A549 (cell line): ENCODE measurements at regions not wholly inside any gene's neighbourhood (a gene's known extent, or its start where the extent isn't known, plus 50 kb on each side); places are given as distances from the start of the nearest gene placed in this dataset.

Experiments
- ATAC-seq, 2 experiments: fragments of 200-7000 bp in 1 of 2; fragments of >200 bp in 1 of 2; cut with Nextera tagmentation in 1 of 2; cut with Tn5 transposase in 1 of 2; 3 replicates each; pipeline versions ENCODE4 v1.8.0 to v1.9.1; 2018 to 2020; ENCODE audit warnings: mild to moderate bottlenecking in 1 of 2, moderate library complexity in 1 of 2
- CTCF ChIA-PET: fragments of 300-600 bp; sonication (Branson Sonifier 250); formaldehyde crosslinking; extraction: SDS; loops from one replicate; lab custom pipeline; 2021; ENCODE audit warnings: antibody characterized with exemption, inconsistent platforms; lab: Yijun Ruan, JAX
- POLR2A ChIA-PET: fragments of 350-600 bp; formaldehyde crosslinking; extraction: SDS; loops from one replicate; lab custom pipeline; 2021; ENCODE audit warnings: antibody characterized with exemption, inconsistent platforms; lab: Yijun Ruan, JAX
- DNase-seq, 2 experiments: peaks; one replicate each; pipeline versions ENCODE4 v3.0.0 to v3.0.0-alpha.2; 2011 to 2016; ENCODE audit warnings: low read depth in 1 of 2, low spot score in 1 of 2
- FAIRE-seq: peaks from 2 replicates; lab custom pipeline; 2011; peaks lifted over from hg19 to GRCh38; lab: Jason Lieb, UNC
- H3K27ac ChIP-seq, 2 experiments: fragments of >200 bp; sonication (Bioruptor Twin); formaldehyde crosslinking; 3 replicates each; pipeline ENCODE4 v1.5.1; 2016 to 2017
- H3K4me1 ChIP-seq: fragments of >200 bp; sonication (Bioruptor Twin); formaldehyde crosslinking; 3 replicates; pipeline ENCODE4 v1.6.1; 2016
- H3K4me2 ChIP-seq: fragments of >200 bp; sonication (Bioruptor Twin); formaldehyde crosslinking; 3 replicates; pipeline ENCODE4 v1.6.1; 2016
- H3K4me3 ChIP-seq: fragments of >200 bp; sonication (Bioruptor Twin); formaldehyde crosslinking; 3 replicates; pipeline ENCODE4 v1.5.1; 2016
- H3K9me3 ChIP-seq: fragments of >200 bp; sonication (Bioruptor Twin); formaldehyde crosslinking; 3 replicates; pipeline ENCODE4 v1.6.1; 2016
- BHLHE40 ChIP-seq: IDR thresholded peaks from 2 replicates; pipeline ENCODE4 v1.6.1; 2012; ENCODE audit warnings: low read depth, low read length, inconsistent platforms
- CBX2 ChIP-seq: fragments of 200-600 bp; sonication (generic); IDR thresholded peaks from 2 replicates; pipeline ENCODE4 v1.6.1; 2016; ENCODE audit warnings: low read depth, mild to moderate bottlenecking, borderline replicate concordance
- CBX8 ChIP-seq: fragments of 200-600 bp; sonication (generic); IDR thresholded peaks from 2 replicates; pipeline ENCODE4 v1.6.1; 2016
- CEBPB ChIP-seq, 2 experiments: fragments of >200 bp in 1 of 2; sonication (Bioruptor Twin) in 1 of 2; formaldehyde crosslinking in 1 of 2; IDR thresholded peaks; 2 replicates each; pipeline ENCODE4 v1.6.1; 2012 to 2016
- CTCF ChIP-seq: fragments of >200 bp; sonication (Bioruptor Twin); formaldehyde crosslinking; IDR thresholded peaks from 3 replicates; pipeline ENCODE4 v1.5.1; 2016
- EHMT2 ChIP-seq: fragments of 200-600 bp; sonication (generic); IDR thresholded peaks from 2 replicates; pipeline ENCODE4 v1.6.1; 2016; ENCODE audit warnings: antibody characterized with exemption, low read depth, mild to moderate bottlenecking, moderate library complexity
- ESRRA ChIP-seq: fragments of 150-350 bp; IDR thresholded peaks from 2 replicates; pipeline ENCODE4 v1.6.1; 2014; ENCODE audit warnings: mild to moderate bottlenecking, low read length, borderline replicate concordance
- HES2 ChIP-seq: fragments of >200 bp; sonication (Bioruptor Twin); formaldehyde crosslinking; IDR thresholded peaks from 2 replicates; pipeline ENCODE4 v1.6.1; 2016
- HOXA7 ChIP-seq: fragments of 250-450 bp; sonication (Bioruptor Pico); IDR thresholded peaks from 2 replicates; pipeline ENCODE4 v1.5.0; 2020; ENCODE audit warnings: mild to moderate bottlenecking, moderate library complexity
- JUNB ChIP-seq: fragments of >200 bp; sonication (Bioruptor Twin); formaldehyde crosslinking; IDR thresholded peaks from 2 replicates; pipeline ENCODE4 v1.6.1; 2016
- MAX ChIP-seq: IDR thresholded peaks from 2 replicates; pipeline ENCODE4 v1.6.1; 2012
- PBX3 ChIP-seq: IDR thresholded peaks from 2 replicates; pipeline ENCODE4 v1.6.1; 2012
- REST ChIP-seq: fragments of 200-600 bp; sonication (generic); IDR thresholded peaks from 2 replicates; pipeline ENCODE4 v1.6.1; 2016; ENCODE audit warnings: antibody characterized with exemption, mild to moderate bottlenecking, moderate library complexity
- RFX5 ChIP-seq: fragments of 450-650 bp; IDR thresholded peaks from 2 replicates; pipeline ENCODE4 v1.7.1; 2014; ENCODE audit warnings: antibody characterized with exemption, mild to moderate bottlenecking, moderate library complexity
- SMC3 ChIP-seq: fragments of >200 bp; sonication (Bioruptor Twin); formaldehyde crosslinking; IDR thresholded peaks from 3 replicates; pipeline ENCODE4 v1.6.1; 2018; ENCODE audit warnings: inconsistent platforms
- USF2 ChIP-seq: fragments of 450-650 bp; IDR thresholded peaks from 2 replicates; pipeline ENCODE4 v1.6.1; 2014; ENCODE audit warnings: antibody characterized with exemption
- ZC3H11A ChIP-seq: fragments of 450-650 bp; IDR thresholded peaks from 2 replicates; pipeline ENCODE4 v1.6.1; 2014; ENCODE audit warnings: antibody characterized with exemption, mild to moderate bottlenecking
- WGBS: methylation state at CpG from one replicate; pipeline ENCODE4 v1.1.6; 2017; ENCODE audit errors: missing lambda C conversion rate; 5-methylcytosine and 5-hydroxymethylcytosine counted together

- Histone ChIP-seq H3K27ac (no peak overlapping the region), H3K4me2 (no peak overlapping the region), H3K4me3 (no peak overlapping the region), H3K9me3 (no peaks in the 10 kb centered on the region), H3K4me1 (no peaks in the 10 kb centered on the region)
- DNase-seq (no peak), ATAC-seq (no peak), FAIRE-seq (peak; percentile 70)
- CTCF ChIA-PET, result interaction anchor here (0.6 to 0.9 kb wide), 2 partner anchors 49 to 799 kb away, joined by 3 to 8 read pairs; no protein-coding TSS in a partner anchor
- POLR2A ChIA-PET, result no interaction called here
- no peak for TF ChIP-seq RFX5
- TF ChIP-seq REST, result no peak
- TF ChIP-seq HES2, result no peak
- TF ChIP-seq MAX, result no peak
- TF ChIP-seq PBX3, result no peak
- TF ChIP-seq ESRRA, result no peak
- TF ChIP-seq CBX2, result no peak
- no peak for TF ChIP-seq CEBPB (IDR thresholded peaks at IDR 0.05)
- no peak for TF ChIP-seq ZC3H11A
- WGBS, result 0% methylated on average over 2 of the region's 2 CpGs
Observed at GRCh38 chrX:38999967-39000745, 198.9 kb downstream of the MID1IP1 start.

GRCh38 chrX:39000802-39001201, 199.5 kb downstream of the MID1IP1 start:
- Histone ChIP-seq H3K27ac (no peak overlapping the region), H3K4me1 (no peaks in the 10 kb centered on the region), H3K4me3 (no peak overlapping the region), H3K9me3 (no peaks in the 10 kb centered on the region), H3K4me2 (no peak overlapping the region)
- FAIRE-seq (no peak), DNase-seq (no peak), ATAC-seq (no peak)
- WGBS, result 14% methylated on average over 1 of the region's 1 CpG
- CTCF ChIA-PET, result interaction anchor here (0.6 to 0.9 kb wide), 2 partner anchors 49 to 799 kb away, joined by 3 to 8 read pairs; no protein-coding TSS in a partner anchor
- POLR2A ChIA-PET, result no interaction called here
- TF ChIP-seq JUNB, result no peak
- no peak for TF ChIP-seq CBX8
- no peak for TF ChIP-seq BHLHE40
- TF ChIP-seq HOXA7 (CRISPR knock-in tag), result no peak
- TF ChIP-seq CTCF, result no peak
- no peak for TF ChIP-seq USF2
- TF ChIP-seq SMC3, result no peak
- TF ChIP-seq ESRRA, result no peak
- TF ChIP-seq EHMT2, result no peak
- TF ChIP-seq RFX5, result no peak
